MM.1S (cell line): ENCODE measurements at regions not wholly inside any gene's neighbourhood (a gene's known extent, or its start where the extent isn't known, plus 50 kb on each side); places are given as distances from the start of the nearest gene placed in this dataset.

Experiments
- DNase-seq: peaks from one replicate; pipeline ENCODE4 v3.0.0-alpha.2; 2015
- H2AFZ ChIP-seq: fragments of 300-600 bp; sonication (generic); 2 replicates; pipeline ENCODE4 v1.6.0; 2016; ENCODE audit warnings: antibody characterized with exemption, low read length
- H3F3A ChIP-seq: fragments of 300-600 bp; sonication (generic); 2 replicates; pipeline ENCODE4 v1.6.1; 2016; ENCODE audit warnings: mild to moderate bottlenecking, antibody characterized with exemption, low read length, moderate library complexity, mixed read lengths; ENCODE audit not compliant: insufficient read depth
- H3K27ac ChIP-seq: fragments of 300-600 bp; sonication (generic); 2 replicates; pipeline ENCODE4 v1.5.1; 2016; ENCODE audit warnings: mild to moderate bottlenecking, low read length
- H3K27me3 ChIP-seq: fragments of 300-600 bp; sonication (generic); replicated peaks from 2 replicates; pipeline ENCODE4 v1.6.0; 2016; ENCODE audit warnings: low read length; ENCODE audit not compliant: insufficient read depth
- H3K36me3 ChIP-seq: fragments of 300-600 bp; sonication (generic); replicated peaks from 2 replicates; pipeline ENCODE4 v1.6.1; 2016; ENCODE audit warnings: mild to moderate bottlenecking, low read length, mixed read lengths; ENCODE audit not compliant: insufficient read depth
- H3K4me1 ChIP-seq: fragments of 300-600 bp; sonication (generic); 2 replicates; pipeline ENCODE4 v1.6.1; 2016; ENCODE audit warnings: low read length, mixed read lengths
- H3K4me2 ChIP-seq: fragments of 300-600 bp; sonication (generic); 2 replicates; pipeline ENCODE4 v1.6.0; 2016; ENCODE audit warnings: low read depth, low read length
- H3K4me3 ChIP-seq: fragments of 300-600 bp; sonication (generic); 2 replicates; pipeline ENCODE4 v1.5.1; 2016; ENCODE audit warnings: low read length, mixed read lengths
- H3K79me2 ChIP-seq: fragments of 300-600 bp; sonication (generic); 2 replicates; pipeline ENCODE4 v1.6.1; 2016; ENCODE audit warnings: mixed run types, low read length, mixed read lengths
- H3K9ac ChIP-seq: fragments of 300-600 bp; sonication (generic); 2 replicates; pipeline ENCODE4 v1.6.1; 2016; ENCODE audit warnings: low read length, mixed read lengths
- H3K9me2 ChIP-seq: fragments of 300-600 bp; sonication (generic); replicated peaks from 2 replicates; pipeline ENCODE4 v1.6.1; 2016; ENCODE audit warnings: mild to moderate bottlenecking, low read length, mixed read lengths; ENCODE audit not compliant: insufficient read depth
- H3K9me3 ChIP-seq: fragments of 300-600 bp; sonication (generic); replicated peaks from 2 replicates; pipeline ENCODE4 v1.6.1; 2016; ENCODE audit warnings: mild to moderate bottlenecking, low read length, mixed read lengths; ENCODE audit not compliant: insufficient read depth
- H4K20me1 ChIP-seq: fragments of 300-600 bp; sonication (generic); 2 replicates; pipeline ENCODE4 v1.6.1; 2016; ENCODE audit warnings: mild to moderate bottlenecking, low read length, moderate library complexity, mixed read lengths; ENCODE audit not compliant: insufficient read depth
- CTCF ChIP-seq: fragments of 300-600 bp; sonication (generic); IDR thresholded peaks from 2 replicates; pipeline ENCODE4 v1.5.1; 2016; ENCODE audit warnings: antibody characterized with exemption, low read length, mixed read lengths
- EZH2 ChIP-seq: fragments of 300-600 bp; sonication (generic); optimal IDR thresholded peaks from 2 replicates; pipeline ENCODE3; 2017; ENCODE audit warnings: low read depth, mild to moderate bottlenecking, antibody characterized with exemption, low read length, mixed read lengths
- EZH2phosphoT487 ChIP-seq: fragments of 300-600 bp; sonication (generic); IDR thresholded peaks from 2 replicates; pipeline ENCODE4 v1.6.1; 2018; ENCODE audit warnings: antibody characterized with exemption, low read length

GRCh38 chrX:40440866-40441265 lies 139.9 kb upstream of the ATP6AP2 start:
- Histone ChIP-seq H3K4me2 (no peak overlapping the region), H3K4me3 (no peak overlapping the region), H4K20me1 (no peaks in the 10 kb centered on the region), H3K9ac (no peak overlapping the region), H3F3A (no peaks in the 10 kb centered on the region), H3K36me3 (no peaks in the 10 kb centered on the region), H3K9me2 (no peaks in the 10 kb centered on the region), H3K79me2 (no peaks in the 10 kb centered on the region), H3K4me1 (no peaks in the 10 kb centered on the region), H2AFZ (no peak overlapping the region), H3K9me3 (no peaks in the 10 kb centered on the region), H3K27ac (no peak overlapping the region), H3K27me3 (no peaks in the 10 kb centered on the region)
- no peak for DNase-seq
- TF ChIP-seq EZH2phosphoT487: no peak
- TF ChIP-seq EZH2: no peak
- TF ChIP-seq CTCF: no peak

DNA sequence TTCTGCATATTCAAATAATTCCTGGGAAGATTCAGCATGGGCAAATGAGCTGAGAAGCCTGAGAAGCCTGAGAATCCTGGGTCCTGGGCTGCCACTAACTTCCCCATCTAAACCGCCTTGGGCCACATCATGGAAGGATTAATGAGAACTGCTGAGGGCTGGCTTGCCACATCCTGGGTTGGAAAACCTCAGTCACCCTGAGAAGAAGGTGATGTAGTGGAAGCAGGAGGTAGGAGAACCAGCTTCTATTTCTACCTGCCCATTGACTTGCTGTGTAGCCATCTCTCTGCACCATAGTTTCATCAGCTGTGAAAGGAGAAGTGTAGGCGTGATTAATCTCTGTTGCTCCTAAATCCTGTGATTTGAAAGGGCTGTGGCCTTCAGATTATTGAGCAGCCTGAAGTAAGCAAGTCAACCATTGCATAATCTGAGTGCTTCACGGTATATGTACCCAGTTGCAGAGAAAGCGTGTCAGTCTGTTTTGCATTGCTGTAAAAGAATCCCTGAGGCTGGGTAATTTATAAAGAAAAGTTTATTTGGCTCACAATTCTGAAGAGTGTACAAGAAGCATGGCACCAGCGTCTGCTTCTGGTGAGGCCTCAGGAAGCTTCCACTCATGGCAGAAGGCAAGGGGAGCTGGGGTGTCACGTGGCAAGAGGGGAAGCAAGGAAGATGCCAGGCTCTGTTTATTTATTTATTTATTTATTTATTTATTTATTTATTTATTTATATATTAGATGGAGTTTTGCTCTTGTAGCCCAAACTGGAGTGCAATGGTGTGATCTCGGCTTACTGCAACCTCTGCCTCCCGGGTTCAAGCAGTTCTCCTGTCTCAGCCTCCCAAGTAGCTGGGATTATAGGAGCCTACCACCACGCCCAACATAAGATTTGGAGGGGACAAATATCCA lies 140.9 kb upstream of the ATP6AP2 start:
- no peak overlapping the region for H3K9ac ChIP-seq
- H3K36me3 ChIP-seq: no peaks in the 10 kb centered on the region
- no peak overlapping the region for H3K4me2 ChIP-seq
- no peaks in the 10 kb centered on the region for H3K9me3 ChIP-seq
- no peak for TF ChIP-seq EZH2
- no peak for TF ChIP-seq EZH2phosphoT487
- TF ChIP-seq CTCF: no peak
- no peak overlapping the region for H2AFZ ChIP-seq
- DNase-seq: no peak
- H3K79me2 ChIP-seq: no peaks in the 10 kb centered on the region
- H3F3A ChIP-seq: no peaks in the 10 kb centered on the region
- no peak overlapping the region for H3K4me3 ChIP-seq
- H3K9me2 ChIP-seq: no peaks in the 10 kb centered on the region
- no peaks in the 10 kb centered on the region for H4K20me1 ChIP-seq
- no peaks in the 10 kb centered on the region for H3K27me3 ChIP-seq
- H3K4me1 ChIP-seq: no peaks in the 10 kb centered on the region
- no peak overlapping the region for H3K27ac ChIP-seq

GRCh38 chrX:40437348-40437747 lies 143.4 kb upstream of the ATP6AP2 start:
- Histone ChIP-seq H3K9me2 (no peaks in the 10 kb centered on the region), H3K9me3 (no peaks in the 10 kb centered on the region), H3K4me3 (no peak overlapping the region), H3K27me3 (no peaks in the 10 kb centered on the region), H3K4me1 (no peaks in the 10 kb centered on the region), H3K27ac (no peak overlapping the region), H3K79me2 (no peaks in the 10 kb centered on the region), H3F3A (no peaks in the 10 kb centered on the region), H3K36me3 (no peaks in the 10 kb centered on the region), H2AFZ (no peak overlapping the region), H3K9ac (no peak overlapping the region), H3K4me2 (no peak overlapping the region), H4K20me1 (no peaks in the 10 kb centered on the region)
- no peak for TF ChIP-seq EZH2
- TF ChIP-seq EZH2phosphoT487: no peak
- TF ChIP-seq CTCF: no peak
- DNase-seq: no peak
